ENCODE measurements at regions not wholly inside any gene's neighbourhood (a gene's known extent, or its start where the extent isn't known, plus 50 kb on each side); places are given as distances from the start of the nearest gene placed in this dataset.
"Not testable (repeated sequence)": the region's sequence is repeated elsewhere in the genome, so short reads cannot be mapped to it uniquely, and the experiment has no call there.

GRCh38 chr10:16155834-16156233 is 281.0 kb upstream of the PTER start:
- no peak for DNase-seq (ENCODE audit: low read depth)
- no peak for TF ChIP-seq CTCF (IDR thresholded peaks at IDR 0.05; ENCODE audit: control insufficient read depth, insufficient read depth, low read depth, low read length, missing control alignments)
- no peak overlapping the region for H3K4me3 ChIP-seq (ENCODE audit: control insufficient read depth, low read depth, low read length)

- H3K4me3 ChIP-seq (ENCODE audit: control insufficient read depth, low read depth, low read length) = no peak overlapping the region
- no peak for DNase-seq (ENCODE audit: low read depth)
- no peak for TF ChIP-seq CTCF (IDR thresholded peaks at IDR 0.05; ENCODE audit: control insufficient read depth, insufficient read depth, low read depth, low read length, missing control alignments)
Observed at GRCh38 chr10:16156681-16157080, 280.1 kb upstream of the PTER start.

GRCh38 chr10:16165067-16165466 is 271.7 kb upstream of the PTER start:
- not testable (repeated sequence) for H3K4me3 ChIP-seq (ENCODE audit: control insufficient read depth, low read depth, low read length); DNase-seq (ENCODE audit: low read depth)

GRCh38 chr10:16182144-16182543 is 254.7 kb upstream of the PTER start:
- no peak for TF ChIP-seq CTCF (IDR thresholded peaks at IDR 0.05; ENCODE audit: control insufficient read depth, insufficient read depth, low read depth, low read length, missing control alignments)
- no peak for DNase-seq (ENCODE audit: low read depth)
- no peak overlapping the region for H3K4me3 ChIP-seq (ENCODE audit: control insufficient read depth, low read depth, low read length)

- H3K4me3 ChIP-seq (ENCODE audit: control insufficient read depth, low read depth, low read length) = no peak overlapping the region
- DNase-seq (ENCODE audit: low read depth) = no peak
- TF ChIP-seq CTCF (IDR thresholded peaks at IDR 0.05; ENCODE audit: control insufficient read depth, insufficient read depth, low read depth, low read length, missing control alignments) = no peak
Observed at GRCh38 chr10:16182688-16183087, 254.1 kb upstream of the PTER start.

GRCh38 chr10:16184096-16184597 is 252.7 kb upstream of the PTER start:
- TF ChIP-seq CTCF (IDR thresholded peaks at IDR 0.05; ENCODE audit: control insufficient read depth, insufficient read depth, low read depth, low read length, missing control alignments) = no peak

GRCh38 chr10:16184906-16185305 is 251.9 kb upstream of the PTER start:
- no peak overlapping the region for H3K4me3 ChIP-seq (ENCODE audit: control insufficient read depth, low read depth, low read length)
- no peak for DNase-seq (ENCODE audit: low read depth)
- no peak for TF ChIP-seq CTCF (IDR thresholded peaks at IDR 0.05; ENCODE audit: control insufficient read depth, insufficient read depth, low read depth, low read length, missing control alignments)

More at GRCh38 chr10:16184096-16184597, 252.7 kb upstream of the PTER start:
- no peak for DNase-seq (ENCODE audit: low read depth)
- no peak overlapping the region for H3K4me3 ChIP-seq (ENCODE audit: control insufficient read depth, low read depth, low read length)

Measured in AG09309 (cell line).